ENCODE measurements at regions not wholly inside any gene's neighbourhood (a gene's known extent, or its start where the extent isn't known, plus 50 kb on each side); places are given as distances from the start of the nearest gene placed in this dataset.

- DNase-seq, result no peak
- H3K36me3 Mint-ChIP-seq, result peaks cover 2% of the 10 kb centered on the region
- H3K27me3 Mint-ChIP-seq, result no peaks in the 10 kb centered on the region
- no peak overlapping the region for H3K4me3 Mint-ChIP-seq
- peaks cover 9% of the 10 kb centered on the region for H3K4me1 Mint-ChIP-seq
- H3K27ac Mint-ChIP-seq, result no peak overlapping the region
- no peaks in the 10 kb centered on the region for H3K9me3 Mint-ChIP-seq
Observed at GRCh38 chr15:57767481-57767880, 61.0 kb downstream of the POLR2M start.

- Mint-ChIP-seq H3K9me3 (no peaks in the 10 kb centered on the region), H3K27me3 (no peaks in the 10 kb centered on the region), H3K4me1 (peaks cover 9% of the 10 kb centered on the region), H3K36me3 (peaks cover 2% of the 10 kb centered on the region), H3K27ac (no peak overlapping the region), H3K4me3 (no peak overlapping the region)
- no peak for DNase-seq
Observed at GRCh38 chr15:57769266-57769665, 62.8 kb downstream of the POLR2M start.

- H3K36me3 Mint-ChIP-seq, result peaks cover 2% of the 10 kb centered on the region
- no peak overlapping the region for H3K27ac Mint-ChIP-seq
- peaks cover 9% of the 10 kb centered on the region for H3K4me1 Mint-ChIP-seq
- no peaks in the 10 kb centered on the region for H3K9me3 Mint-ChIP-seq
- DNase-seq, result no peak
- no peaks in the 10 kb centered on the region for H3K27me3 Mint-ChIP-seq
- H3K4me3 Mint-ChIP-seq, result no peak overlapping the region
Observed at GRCh38 chr15:57770495-57770894, 64.0 kb downstream of the POLR2M start.

GRCh38 chr15:57772223-57772957 lies 65.9 kb downstream of the POLR2M start:
- no peak for DNase-seq
- H3K9me3 Mint-ChIP-seq, result no peaks in the 10 kb centered on the region
- H3K4me3 Mint-ChIP-seq, result no peak overlapping the region

GRCh38 chr15:57773051-57773450 lies 66.5 kb downstream of the POLR2M start:
- Mint-ChIP-seq H3K4me1 (peaks cover 6% of the 10 kb centered on the region), H3K36me3 (no peaks in the 10 kb centered on the region), H3K27ac (no peak overlapping the region), H3K27me3 (no peaks in the 10 kb centered on the region), H3K9me3 (no peaks in the 10 kb centered on the region), H3K4me3 (no peak overlapping the region)
- DNase-seq, result no peak

More at GRCh38 chr15:57772223-57772957, 65.9 kb downstream of the POLR2M start:
- no peaks in the 10 kb centered on the region for H3K27me3 Mint-ChIP-seq
- no peak overlapping the region for H3K27ac Mint-ChIP-seq
- peaks cover 9% of the 10 kb centered on the region for H3K4me1 Mint-ChIP-seq
- no peaks in the 10 kb centered on the region for H3K36me3 Mint-ChIP-seq

- Mint-ChIP-seq H3K4me3 (no peak overlapping the region), H3K9me3 (no peaks in the 10 kb centered on the region), H3K27ac (no peak overlapping the region), H3K36me3 (peaks cover 2% of the 10 kb centered on the region), H3K27me3 (no peaks in the 10 kb centered on the region), H3K4me1 (peaks cover 6% of the 10 kb centered on the region)
- no peak for DNase-seq
Observed at GRCh38 chr15:57777003-57777402, 70.5 kb downstream of the POLR2M start.

- Mint-ChIP-seq H3K27me3 (no peaks in the 10 kb centered on the region), H3K27ac (no peak overlapping the region), H3K4me1 (peaks cover 4% of the 10 kb centered on the region)
Observed at GRCh38 chr15:57780471-57780870, 74.0 kb downstream of the POLR2M start.

GRCh38 chr15:57782731-57783130 lies 76.2 kb downstream of the POLR2M start:
- peaks cover 5% of the 10 kb centered on the region for H3K4me1 Mint-ChIP-seq
- peaks cover 2% of the 10 kb centered on the region for H3K36me3 Mint-ChIP-seq
- no peak for DNase-seq

More at GRCh38 chr15:57780471-57780870, 74.0 kb downstream of the POLR2M start:
- DNase-seq, result no peak
- Mint-ChIP-seq H3K4me3 (no peak overlapping the region), H3K9me3 (no peaks in the 10 kb centered on the region), H3K36me3 (peaks cover 2% of the 10 kb centered on the region)

GRCh38 chr15:57784081-57784511 lies 77.6 kb downstream of the POLR2M start:
- Mint-ChIP-seq H3K27me3 (peaks cover 10% of the 10 kb centered on the region), H3K27ac (no peak overlapping the region), H3K4me3 (no peak overlapping the region), H3K9me3 (no peaks in the 10 kb centered on the region), H3K4me1 (peaks cover 4% of the 10 kb centered on the region), H3K36me3 (peaks cover under 1% of the 10 kb centered on the region)
- DNase-seq, result no peak

More at GRCh38 chr15:57782731-57783130, 76.2 kb downstream of the POLR2M start:
- Mint-ChIP-seq H3K9me3 (no peaks in the 10 kb centered on the region), H3K4me3 (no peak overlapping the region), H3K27ac (no peak overlapping the region), H3K27me3 (peaks cover 10% of the 10 kb centered on the region)

GRCh38 chr15:57785039-57785438 lies 78.5 kb downstream of the POLR2M start:
- DNase-seq, result no peak
- H3K36me3 Mint-ChIP-seq, result no peaks in the 10 kb centered on the region
- peaks cover 10% of the 10 kb centered on the region for H3K27me3 Mint-ChIP-seq
- no peaks in the 10 kb centered on the region for H3K9me3 Mint-ChIP-seq
- peaks cover 4% of the 10 kb centered on the region for H3K4me1 Mint-ChIP-seq
- H3K27ac Mint-ChIP-seq, result no peak overlapping the region
- H3K4me3 Mint-ChIP-seq, result no peak overlapping the region

GRCh38 chr15:57785959-57786358 lies 79.4 kb downstream of the POLR2M start:
- H3K36me3 Mint-ChIP-seq, result no peaks in the 10 kb centered on the region
- DNase-seq, result no peak
- no peak overlapping the region for H3K27ac Mint-ChIP-seq
- H3K4me3 Mint-ChIP-seq, result no peak overlapping the region
- H3K4me1 Mint-ChIP-seq, result peaks cover 4% of the 10 kb centered on the region
- H3K9me3 Mint-ChIP-seq, result no peaks in the 10 kb centered on the region
- H3K27me3 Mint-ChIP-seq, result peaks cover 10% of the 10 kb centered on the region

- H3K27me3 Mint-ChIP-seq, result peaks cover 10% of the 10 kb centered on the region
- H3K27ac Mint-ChIP-seq, result no peak overlapping the region
- no peak for DNase-seq
- H3K4me3 Mint-ChIP-seq, result no peak overlapping the region
- peaks cover 4% of the 10 kb centered on the region for H3K4me1 Mint-ChIP-seq
- H3K9me3 Mint-ChIP-seq, result no peaks in the 10 kb centered on the region
- no peaks in the 10 kb centered on the region for H3K36me3 Mint-ChIP-seq
Observed at GRCh38 chr15:57789225-57789624, 82.7 kb downstream of the POLR2M start.

- Mint-ChIP-seq H3K4me1 (no peaks in the 10 kb centered on the region), H3K36me3 (no peaks in the 10 kb centered on the region), H3K27me3 (no peaks in the 10 kb centered on the region), H3K27ac (no peak overlapping the region), H3K9me3 (no peaks in the 10 kb centered on the region), H3K4me3 (no peak overlapping the region)
- DNase-seq, result no peak
Observed at GRCh38 chr15:57792724-57793449, 86.4 kb downstream of the POLR2M start.

GRCh38 chr15:57795261-57795660 lies 88.7 kb downstream of the POLR2M start:
- Mint-ChIP-seq H3K36me3 (no peaks in the 10 kb centered on the region), H3K27ac (no peak overlapping the region), H3K4me3 (no peak overlapping the region), H3K4me1 (no peaks in the 10 kb centered on the region), H3K27me3 (no peaks in the 10 kb centered on the region), H3K9me3 (no peaks in the 10 kb centered on the region)
- no peak for DNase-seq

- no peaks in the 10 kb centered on the region for H3K4me1 Mint-ChIP-seq
- no peak for DNase-seq
- no peaks in the 10 kb centered on the region for H3K9me3 Mint-ChIP-seq
- no peak overlapping the region for H3K4me3 Mint-ChIP-seq
- H3K27me3 Mint-ChIP-seq, result peaks cover 3% of the 10 kb centered on the region
- no peaks in the 10 kb centered on the region for H3K36me3 Mint-ChIP-seq
- no peak overlapping the region for H3K27ac Mint-ChIP-seq
Observed at GRCh38 chr15:57796146-57796545, 89.6 kb downstream of the POLR2M start.

GRCh38 chr15:57797110-57797509 lies 90.6 kb downstream of the POLR2M start:
- no peak for DNase-seq
- Mint-ChIP-seq H3K36me3 (no peaks in the 10 kb centered on the region), H3K4me1 (no peaks in the 10 kb centered on the region), H3K4me3 (no peak overlapping the region), H3K27me3 (peaks cover 3% of the 10 kb centered on the region), H3K9me3 (no peaks in the 10 kb centered on the region), H3K27ac (no peak overlapping the region)
